ENCODE measurements at regions not wholly inside any gene's neighbourhood (a gene's known extent, or its start where the extent isn't known, plus 50 kb on each side); places are given as distances from the start of the nearest gene placed in this dataset.

DNA sequence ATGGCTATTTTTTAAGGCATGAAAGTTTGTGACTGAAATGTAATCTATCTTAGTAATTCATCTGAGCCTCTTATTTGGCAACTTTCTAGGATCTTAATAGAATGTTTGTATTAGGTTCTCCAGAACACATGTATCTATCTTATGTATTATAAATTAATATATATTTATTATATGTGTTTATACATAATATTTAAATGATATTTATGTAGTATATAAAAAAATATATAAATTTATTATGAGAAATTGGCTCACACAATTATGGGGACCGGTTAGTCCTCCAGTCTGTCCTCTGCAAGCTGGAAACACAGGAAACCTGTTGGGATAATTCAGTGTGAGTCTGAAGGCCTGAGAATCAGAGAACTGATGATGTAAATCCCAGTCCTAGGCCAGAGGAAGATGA is 155.7 kb downstream of the AMY1C start:
- no peak for TF ChIP-seq POLR2A (IDR thresholded peaks at IDR 0.05)
- TF ChIP-seq, protein P1, sequence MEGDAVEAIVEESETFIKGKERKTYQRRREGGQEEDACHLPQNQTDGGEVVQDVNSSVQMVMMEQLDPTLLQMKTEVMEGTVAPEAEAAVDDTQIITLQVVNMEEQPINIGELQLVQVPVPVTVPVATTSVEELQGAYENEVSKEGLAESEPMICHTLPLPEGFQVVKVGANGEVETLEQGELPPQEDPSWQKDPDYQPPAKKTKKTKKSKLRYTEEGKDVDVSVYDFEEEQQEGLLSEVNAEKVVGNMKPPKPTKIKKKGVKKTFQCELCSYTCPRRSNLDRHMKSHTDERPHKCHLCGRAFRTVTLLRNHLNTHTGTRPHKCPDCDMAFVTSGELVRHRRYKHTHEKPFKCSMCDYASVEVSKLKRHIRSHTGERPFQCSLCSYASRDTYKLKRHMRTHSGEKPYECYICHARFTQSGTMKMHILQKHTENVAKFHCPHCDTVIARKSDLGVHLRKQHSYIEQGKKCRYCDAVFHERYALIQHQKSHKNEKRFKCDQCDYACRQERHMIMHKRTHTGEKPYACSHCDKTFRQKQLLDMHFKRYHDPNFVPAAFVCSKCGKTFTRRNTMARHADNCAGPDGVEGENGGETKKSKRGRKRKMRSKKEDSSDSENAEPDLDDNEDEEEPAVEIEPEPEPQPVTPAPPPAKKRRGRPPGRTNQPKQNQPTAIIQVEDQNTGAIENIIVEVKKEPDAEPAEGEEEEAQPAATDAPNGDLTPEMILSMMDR (IDR thresholded peaks at IDR 0.05) = no peak
